Calu3 (cell line): ENCODE measurements at regions not wholly inside any gene's neighbourhood (a gene's known extent, or its start where the extent isn't known, plus 50 kb on each side); places are given as distances from the start of the nearest gene placed in this dataset.
"Not testable (repeated sequence)": the region's sequence is repeated elsewhere in the genome, so short reads cannot be mapped to it uniquely, and the experiment has no call there.

ENCODE experiments used
- BruUV-seq: library from RNA; stranded (reverse); fragments of 400-500 nt; replicated peaks from 2 replicates; lab custom pipeline; 2021; lab: Mats Ljungman, UMichigan
- CTCF ChIA-PET: fragments of 300-600 bp; sonication (Branson Sonifier 250); formaldehyde crosslinking; loops from one replicate; lab custom pipeline; 2022; ENCODE audit warnings: antibody characterized with exemption; lab: Charles Lee
- DNase-seq: peaks from one replicate; pipeline ENCODE4 v3.0.0; 2022
- H3K27ac Mint-ChIP-seq: one replicate; pipeline ENCODE4 v1.8.0; 2022; ENCODE audit warnings: mixed read lengths; ENCODE audit not compliant: unreplicated experiment
- H3K27me3 Mint-ChIP-seq: one replicate; pipeline ENCODE4 v1.8.0; 2022; ENCODE audit warnings: mixed read lengths; ENCODE audit not compliant: unreplicated experiment
- H3K36me3 Mint-ChIP-seq: one replicate; pipeline ENCODE4 v1.8.0; 2022; ENCODE audit warnings: mild to moderate bottlenecking, moderate library complexity, mixed read lengths; ENCODE audit not compliant: insufficient read depth, unreplicated experiment
- H3K4me1 Mint-ChIP-seq: one replicate; pipeline ENCODE4 v1.8.0; 2022; ENCODE audit warnings: mild to moderate bottlenecking, low read depth, mixed read lengths; ENCODE audit not compliant: unreplicated experiment
- H3K4me3 Mint-ChIP-seq: one replicate; pipeline ENCODE4 v1.8.0; 2022; ENCODE audit warnings: mild to moderate bottlenecking, low read depth, moderate library complexity, mixed read lengths; ENCODE audit not compliant: unreplicated experiment
- H3K9me3 Mint-ChIP-seq: one replicate; pipeline ENCODE4 v1.8.0; 2022; ENCODE audit warnings: low read depth, mixed read lengths; ENCODE audit not compliant: unreplicated experiment
- intact Hi-C: fragments of 100-400 bp; cut with micrococcal nuclease; formaldehyde crosslinking; loops from one replicate; pipeline ENCODE4 v1.10.0; 2022; ENCODE audit not compliant: unreplicated experiment
- TF ChIP-seq, protein P1 (sequence below): fragments of 200-600 bp; IDR thresholded peaks from one replicate; pipeline ENCODE4 v1.8.0; 2022; ENCODE audit warnings: antibody characterized with exemption; ENCODE audit not compliant: unreplicated experiment

DNA sequence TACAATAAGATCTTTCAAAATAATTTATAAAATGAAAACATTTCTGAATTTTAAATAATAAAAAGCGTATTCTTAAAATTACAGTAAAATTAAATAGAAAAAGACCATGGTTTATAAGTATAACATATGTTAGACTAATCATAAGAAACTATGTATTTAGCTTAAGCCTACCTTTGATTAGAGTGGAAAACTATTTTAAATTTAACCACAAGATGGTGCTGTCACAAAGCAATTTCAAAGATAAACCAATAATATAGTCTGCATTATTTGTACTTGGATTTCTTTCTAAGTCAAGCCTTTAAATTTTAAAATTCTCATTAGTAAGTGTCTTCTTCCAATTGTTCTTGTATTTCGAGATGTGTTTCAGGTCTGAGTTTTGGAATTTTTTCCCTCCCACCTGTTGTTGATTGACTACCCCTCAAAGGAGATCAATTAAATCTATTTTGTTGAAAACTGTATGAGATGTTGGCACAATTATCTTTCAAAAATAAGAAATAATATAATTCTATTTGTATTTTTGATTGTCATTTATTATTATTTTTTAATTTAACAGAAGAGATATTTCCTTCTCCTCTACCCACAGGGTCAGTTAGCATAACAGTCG lies 459.8 kb downstream of the KCNT2 start:
- no peak for DNase-seq
- CTCF ChIA-PET = interaction anchor here (0.6 to 3.3 kb wide), 5 partner anchors 160 to 513 kb away, joined by 3 to 25 read pairs (median 3); no protein-coding TSS in a partner anchor
- intact Hi-C loops = loop anchor here (1.0 to 2.0 kb wide), 2 partner anchors 161 to 512 kb away; no protein-coding TSS in a partner anchor
- H3K27ac Mint-ChIP-seq = no peak overlapping the region
- H3K4me1 Mint-ChIP-seq = peaks cover 8% of the 10 kb centered on the region
- H3K27me3 Mint-ChIP-seq = no peaks in the 10 kb centered on the region
- H3K36me3 Mint-ChIP-seq = no peaks in the 10 kb centered on the region
- H3K9me3 Mint-ChIP-seq = no peaks in the 10 kb centered on the region
- H3K4me3 Mint-ChIP-seq = no peak overlapping the region
- no TSS peak for BruUV-seq
- TF ChIP-seq, protein P1, sequence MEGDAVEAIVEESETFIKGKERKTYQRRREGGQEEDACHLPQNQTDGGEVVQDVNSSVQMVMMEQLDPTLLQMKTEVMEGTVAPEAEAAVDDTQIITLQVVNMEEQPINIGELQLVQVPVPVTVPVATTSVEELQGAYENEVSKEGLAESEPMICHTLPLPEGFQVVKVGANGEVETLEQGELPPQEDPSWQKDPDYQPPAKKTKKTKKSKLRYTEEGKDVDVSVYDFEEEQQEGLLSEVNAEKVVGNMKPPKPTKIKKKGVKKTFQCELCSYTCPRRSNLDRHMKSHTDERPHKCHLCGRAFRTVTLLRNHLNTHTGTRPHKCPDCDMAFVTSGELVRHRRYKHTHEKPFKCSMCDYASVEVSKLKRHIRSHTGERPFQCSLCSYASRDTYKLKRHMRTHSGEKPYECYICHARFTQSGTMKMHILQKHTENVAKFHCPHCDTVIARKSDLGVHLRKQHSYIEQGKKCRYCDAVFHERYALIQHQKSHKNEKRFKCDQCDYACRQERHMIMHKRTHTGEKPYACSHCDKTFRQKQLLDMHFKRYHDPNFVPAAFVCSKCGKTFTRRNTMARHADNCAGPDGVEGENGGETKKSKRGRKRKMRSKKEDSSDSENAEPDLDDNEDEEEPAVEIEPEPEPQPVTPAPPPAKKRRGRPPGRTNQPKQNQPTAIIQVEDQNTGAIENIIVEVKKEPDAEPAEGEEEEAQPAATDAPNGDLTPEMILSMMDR = peak; percentile 43

DNA sequence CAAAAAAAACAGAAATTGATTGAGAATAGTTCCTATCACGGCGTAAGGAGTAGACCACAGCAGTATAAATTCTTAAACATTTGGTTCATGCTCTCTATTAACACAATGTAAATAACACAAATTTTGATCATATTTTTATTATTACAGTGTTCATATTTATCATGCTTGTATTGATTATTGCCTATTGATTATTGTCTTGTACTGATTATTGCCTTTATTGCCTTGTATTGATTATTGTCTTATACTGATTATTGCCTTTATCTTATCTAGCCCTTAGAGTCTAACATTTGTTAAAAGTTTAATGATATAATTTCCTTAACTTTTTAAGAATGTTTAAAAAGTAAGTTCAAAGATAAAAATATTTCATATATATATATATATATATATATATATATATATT lies 460.7 kb downstream of the KCNT2 start:
- Mint-ChIP-seq H3K4me1 (peaks cover 8% of the 10 kb centered on the region), H3K4me3 (no peak overlapping the region), H3K9me3 (no peaks in the 10 kb centered on the region), H3K27me3 (no peaks in the 10 kb centered on the region), H3K27ac (no peak overlapping the region), H3K36me3 (no peaks in the 10 kb centered on the region)
- BruUV-seq = no TSS peak
- intact Hi-C loops = no loop called here
- DNase-seq = no peak
- CTCF ChIA-PET = interaction anchor here (2.8 to 3.3 kb wide), 2 partner anchors 161 to 514 kb away, joined by 11 to 25 read pairs; no protein-coding TSS in a partner anchor
- TF ChIP-seq, protein P1 = no peak

DNA sequence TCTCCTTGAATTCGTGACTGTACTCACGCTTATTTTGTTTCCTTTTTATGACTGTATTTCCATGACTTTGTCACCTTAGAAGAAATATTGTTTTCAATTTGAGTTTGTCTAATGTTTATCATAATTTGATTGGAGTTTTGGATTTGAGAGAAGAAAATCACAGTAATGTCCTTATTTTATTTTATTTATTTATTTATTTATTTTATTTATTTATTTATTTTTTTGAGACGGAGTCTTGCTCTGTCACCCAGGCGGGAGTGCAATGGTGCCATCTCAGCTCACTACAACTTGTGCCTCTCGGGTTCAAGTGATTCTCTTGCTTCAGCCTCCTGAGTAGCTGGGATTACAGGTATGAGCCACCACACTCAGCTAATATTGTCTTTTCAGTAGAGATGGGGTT lies 463.1 kb downstream of the KCNT2 start:
- not testable (repeated sequence) for H3K36me3 Mint-ChIP-seq

DNA sequence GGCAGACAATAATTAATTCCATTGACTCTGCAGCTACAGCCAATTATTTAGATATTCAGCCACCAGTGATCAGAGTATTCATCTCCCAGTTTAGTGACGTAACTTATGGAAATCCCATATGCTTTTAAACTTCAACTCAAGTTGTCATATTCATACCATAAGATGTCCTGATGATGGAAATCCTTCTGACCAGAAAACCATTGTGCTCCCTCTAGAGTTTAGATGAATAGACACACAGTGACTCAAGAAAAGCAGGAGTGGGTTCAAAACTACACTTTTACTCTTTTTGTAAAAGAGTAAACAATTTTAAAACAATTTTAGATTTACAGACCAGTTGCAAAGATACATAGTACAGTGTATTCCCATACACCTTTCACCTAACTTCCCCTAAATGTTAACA lies 463.7 kb downstream of the KCNT2 start:
- BruUV-seq = no TSS peak
- DNase-seq = no peak
- H3K4me3 Mint-ChIP-seq = no peak overlapping the region
- intact Hi-C loops = loop anchor here (5.0 kb wide), 1 partner anchor 202 kb away; no protein-coding TSS in a partner anchor
- H3K4me1 Mint-ChIP-seq = no peaks in the 10 kb centered on the region
- CTCF ChIA-PET = no interaction called here
- H3K9me3 Mint-ChIP-seq = no peaks in the 10 kb centered on the region
- no peak overlapping the region for H3K27ac Mint-ChIP-seq
- H3K27me3 Mint-ChIP-seq = no peaks in the 10 kb centered on the region
- TF ChIP-seq, protein P1 = no peak
- no peaks in the 10 kb centered on the region for H3K36me3 Mint-ChIP-seq

More for the DNA sequence above, 463.1 kb downstream of the KCNT2 start:
- H3K4me3 Mint-ChIP-seq, H3K4me1 Mint-ChIP-seq, DNase-seq, CTCF ChIA-PET, BruUV-seq, H3K9me3 Mint-ChIP-seq, intact Hi-C loops, H3K27me3 Mint-ChIP-seq, H3K27ac Mint-ChIP-seq: not testable (repeated sequence)
